GM18867 (cell line): ENCODE measurements at regions not wholly inside any gene's neighbourhood (a gene's known extent, or its start where the extent isn't known, plus 50 kb on each side); places are given as distances from the start of the nearest gene placed in this dataset.
"Not testable (repeated sequence)": the region's sequence is repeated elsewhere in the genome, so short reads cannot be mapped to it uniquely, and the experiment has no call there.

ENCODE experiments used
- ATAC-seq: cut with Tn5 transposase; IDR thresholded peaks from one replicate; pipeline ENCODE4 v1.9.1; 2021; ENCODE audit warnings: mild to moderate bottlenecking, moderate library complexity; ENCODE audit not compliant: unreplicated experiment

- no peak for ATAC-seq
Observed at GRCh38 chrX:96502507-96502906, 182.1 kb upstream of the DIAPH2 start.

- ATAC-seq: not testable (repeated sequence)
Observed at GRCh38 chrX:96529386-96529785, 155.3 kb upstream of the DIAPH2 start.

- ATAC-seq: no peak
Observed at GRCh38 chrX:96538104-96538725, 146.4 kb upstream of the DIAPH2 start.

- ATAC-seq: no peak
Observed at GRCh38 chrX:96540111-96540631, 144.5 kb upstream of the DIAPH2 start.

- ATAC-seq: not testable (repeated sequence)
Observed at GRCh38 chrX:96546281-96546680, 138.4 kb upstream of the DIAPH2 start.

- no peak for ATAC-seq
Observed at GRCh38 chrX:96551322-96551872, 133.2 kb upstream of the DIAPH2 start.

GRCh38 chrX:96556886-96557285 lies 127.8 kb upstream of the DIAPH2 start:
- no peak for ATAC-seq

- ATAC-seq: not testable (repeated sequence)
Observed at GRCh38 chrX:96561129-96561528, 123.5 kb upstream of the DIAPH2 start.

GRCh38 chrX:96563646-96564045 lies 121.0 kb upstream of the DIAPH2 start:
- no peak for ATAC-seq

GRCh38 chrX:96564595-96564994 lies 120.0 kb upstream of the DIAPH2 start:
- ATAC-seq: no peak

- ATAC-seq: no peak
Observed at GRCh38 chrX:96566878-96567277, 117.8 kb upstream of the DIAPH2 start.

- ATAC-seq: no peak
Observed at GRCh38 chrX:96568071-96568470, 116.6 kb upstream of the DIAPH2 start.

- ATAC-seq: no peak
Observed at GRCh38 chrX:96569034-96569433, 115.6 kb upstream of the DIAPH2 start.

- ATAC-seq: no peak
Observed at GRCh38 chrX:96575011-96575410, 109.6 kb upstream of the DIAPH2 start.

GRCh38 chrX:96576368-96576767 lies 108.3 kb upstream of the DIAPH2 start:
- ATAC-seq: no peak

- no peak for ATAC-seq
Observed at GRCh38 chrX:96578781-96579180, 105.9 kb upstream of the DIAPH2 start.

- no peak for ATAC-seq
Observed at GRCh38 chrX:96579252-96579651, 105.4 kb upstream of the DIAPH2 start.

GRCh38 chrX:96590403-96590802 lies 94.2 kb upstream of the DIAPH2 start:
- ATAC-seq: no peak

GRCh38 chrX:96591421-96591820 lies 93.2 kb upstream of the DIAPH2 start:
- no peak for ATAC-seq

GRCh38 chrX:96597847-96598246 lies 86.8 kb upstream of the DIAPH2 start:
- ATAC-seq: not testable (repeated sequence)

GRCh38 chrX:96611619-96612362 lies 72.9 kb upstream of the DIAPH2 start:
- ATAC-seq: no peak

GRCh38 chrX:96615448-96615847 lies 69.2 kb upstream of the DIAPH2 start:
- ATAC-seq: no peak
